H9 (cell line): ENCODE measurements at regions not wholly inside any gene's neighbourhood (a gene's known extent, or its start where the extent isn't known, plus 50 kb on each side); places are given as distances from the start of the nearest gene placed in this dataset.

Experiments
- DNase-seq: peaks from one replicate; pipeline ENCODE4 v3.0.0-alpha.2; 2017
- H2AFZ ChIP-seq: one replicate; pipeline ENCODE4 v1.6.1; 2013; ENCODE audit warnings: mild to moderate bottlenecking, low read length, control low read depth, moderate library complexity
- H2AK5ac ChIP-seq: 2 replicates; pipeline ENCODE4 v1.6.1; 2013; ENCODE audit warnings: low read length, control low read depth, mixed read lengths; ENCODE audit not compliant: insufficient read length
- H2BK120ac ChIP-seq: one replicate; pipeline ENCODE4 v1.6.1; 2013; ENCODE audit warnings: low read depth, mild to moderate bottlenecking, low read length, control low read depth, inconsistent platforms; ENCODE audit not compliant: poor library complexity, severe bottlenecking
- H2BK12ac ChIP-seq: 2 replicates; pipeline ENCODE4 v1.6.1; 2013; ENCODE audit warnings: low read length, control low read depth, mixed read lengths, low read depth; ENCODE audit not compliant: insufficient read length
- H2BK15ac ChIP-seq: 2 replicates; pipeline ENCODE4 v1.6.1; 2013; ENCODE audit warnings: low read depth, low read length, control low read depth
- H2BK20ac ChIP-seq: one replicate; pipeline ENCODE4 v1.6.1; 2013; ENCODE audit warnings: low read depth, mild to moderate bottlenecking, low read length, control low read depth, inconsistent platforms; ENCODE audit not compliant: poor library complexity, severe bottlenecking
- H2BK5ac ChIP-seq: 2 replicates; pipeline ENCODE4 v1.6.1; 2013; ENCODE audit warnings: low read length, control low read depth, mixed read lengths; ENCODE audit not compliant: insufficient read length
- H3K14ac ChIP-seq: 2 replicates; pipeline ENCODE4 v1.6.1; 2013; ENCODE audit warnings: low read length, control low read depth; ENCODE audit not compliant: insufficient read depth
- H3K18ac ChIP-seq: 2 replicates; pipeline ENCODE4 v1.6.1; 2013; ENCODE audit warnings: low read depth, mild to moderate bottlenecking, mixed read lengths, low read length, control low read depth; ENCODE audit not compliant: insufficient read length
- H3K23ac ChIP-seq: 2 replicates; pipeline ENCODE4 v1.6.1; 2013; ENCODE audit warnings: low read length, control low read depth, mixed read lengths, low read depth; ENCODE audit not compliant: insufficient read length
- H3K23me2 ChIP-seq: 2 replicates; pipeline ENCODE4 v1.6.1; 2013; ENCODE audit warnings: low read depth, mild to moderate bottlenecking, mixed read lengths, low read length, control low read depth; ENCODE audit not compliant: insufficient read length, poor library complexity, severe bottlenecking
- H3K27ac ChIP-seq: 2 replicates; pipeline ENCODE4 v1.5.1; 2013; ENCODE audit warnings: low read length, control low read depth, mixed read lengths, low read depth; ENCODE audit not compliant: insufficient read length
- H3K27me3 ChIP-seq: 2 replicates; pipeline ENCODE4 v1.6.1; 2013; ENCODE audit warnings: low read length, control low read depth, inconsistent platforms; ENCODE audit not compliant: insufficient read depth
- H3K4ac ChIP-seq: 2 replicates; pipeline ENCODE4 v1.6.1; 2013; ENCODE audit warnings: low read depth, mild to moderate bottlenecking, control low read depth, inconsistent platforms, low read length, moderate library complexity
- H3K4me1 ChIP-seq: 2 replicates; pipeline ENCODE4 v1.6.1; 2013; ENCODE audit warnings: low read length, control low read depth, inconsistent platforms; ENCODE audit not compliant: insufficient read depth
- H3K4me2 ChIP-seq: 2 replicates; pipeline ENCODE4 v1.6.1; 2013; ENCODE audit warnings: low read length, control low read depth, mixed read lengths; ENCODE audit not compliant: insufficient read length, insufficient read depth
- H3K56ac ChIP-seq: 2 replicates; pipeline ENCODE4 v1.6.1; 2013; ENCODE audit warnings: low read depth, mild to moderate bottlenecking, mixed read lengths, low read length, control low read depth; ENCODE audit not compliant: insufficient read length
- H3K79me1 ChIP-seq: 2 replicates; pipeline ENCODE4 v1.6.1; 2013; ENCODE audit warnings: low read depth, mild to moderate bottlenecking, moderate library complexity, low read length, control low read depth, inconsistent platforms; ENCODE audit not compliant: insufficient read depth, poor library complexity, severe bottlenecking
- H3K79me2 ChIP-seq: 2 replicates; pipeline ENCODE4 v1.6.1; 2013; ENCODE audit warnings: low read length, control low read depth, inconsistent platforms; ENCODE audit not compliant: insufficient read depth
- H3K9ac ChIP-seq: 2 replicates; pipeline ENCODE4 v1.6.1; 2013; ENCODE audit warnings: low read length, control low read depth, mixed read lengths; ENCODE audit not compliant: insufficient read length; ENCODE audit errors: extremely low read depth
- H3K9me3 ChIP-seq: one replicate; pipeline ENCODE4 v1.6.1; 2013; ENCODE audit warnings: low read depth, low read length, inconsistent platforms; ENCODE audit not compliant: control insufficient read depth
- H3T11ph ChIP-seq: one replicate; pipeline ENCODE4 v1.6.1; 2013; ENCODE audit warnings: mild to moderate bottlenecking, low read length, control low read depth, inconsistent platforms
- H4K20me1 ChIP-seq: one replicate; pipeline ENCODE4 v1.6.1; 2013; ENCODE audit not compliant: control insufficient read depth, insufficient read length, insufficient read depth
- H4K5ac ChIP-seq: 2 replicates; pipeline ENCODE4 v1.6.1; 2013; ENCODE audit warnings: low read depth, mild to moderate bottlenecking, mixed read lengths, low read length, control low read depth; ENCODE audit not compliant: insufficient read length
- H4K8ac ChIP-seq: replicated peaks from 2 replicates; pipeline ENCODE4 v1.6.1; 2013; ENCODE audit warnings: low read length, control low read depth, mixed read lengths, low read depth; ENCODE audit not compliant: insufficient read length
- H4K91ac ChIP-seq: 2 replicates; pipeline ENCODE4 v1.6.1; 2013; ENCODE audit warnings: low read depth, mild to moderate bottlenecking, moderate library complexity, mixed read lengths, low read length, control low read depth; ENCODE audit not compliant: insufficient read length
- H3K27ac Mint-ChIP-seq, 3 experiments: 2 replicates in 2 of 3; 3 replicates in 1 of 3; pipeline ENCODE4 v1.8.0; 2020 to 2021; ENCODE audit warnings: mixed read lengths in 3 of 3, mild to moderate bottlenecking in 1 of 3, moderate library complexity in 1 of 3
- H3K27me3 Mint-ChIP-seq: 2 replicates; pipeline ENCODE4 v1.8.0; 2021; ENCODE audit warnings: low read depth, mild to moderate bottlenecking, moderate library complexity, mixed read lengths
- H3K36me3 Mint-ChIP-seq, 3 experiments: 2 replicates in 2 of 3; 3 replicates in 1 of 3; pipeline ENCODE4 v1.8.0; 2020 to 2021; ENCODE audit warnings: low read depth in 3 of 3, mixed read lengths in 3 of 3; ENCODE audit not compliant: insufficient read depth in 1 of 3
- H3K4me1 Mint-ChIP-seq, 2 experiments: 2 replicates each; pipeline ENCODE4 v1.8.0; 2020; ENCODE audit warnings: mixed read lengths in 2 of 2
- H3K4me3 Mint-ChIP-seq, 2 experiments: 2 replicates in 1 of 2; 3 replicates in 1 of 2; pipeline ENCODE4 v1.8.0; 2020 to 2021; ENCODE audit warnings: mild to moderate bottlenecking in 2 of 2, mixed read lengths in 2 of 2, moderate library complexity in 1 of 2
- H3K9me3 Mint-ChIP-seq, 2 experiments: 2 replicates in 1 of 2; 3 replicates in 1 of 2; pipeline ENCODE4 v1.8.0; 2020; ENCODE audit warnings: mild to moderate bottlenecking in 2 of 2, mixed read lengths in 2 of 2, moderate library complexity in 1 of 2
- CTCF ChIP-seq: fragments of 200-600 bp; sonication (generic); conservative IDR thresholded peaks from 3 replicates; pipeline ENCODE4 v1.8.0; 2021; ENCODE audit warnings: antibody characterized with exemption, mild to moderate bottlenecking
- WGBS: extraction: QIAGEN DNeasy Blood & Tissue Kit; methylation state at CpG from one replicate; pipeline ENCODE4 v1.1.7; 2013; ENCODE audit warnings: missing lambda C conversion rate, low lambda C conversion rate, mixed read lengths; ENCODE audit not compliant: insufficient read length; ENCODE audit errors: extremely low coverage; 5-methylcytosine and 5-hydroxymethylcytosine counted together

- Histone ChIP-seq H2BK120ac (no peak overlapping the region), H2BK20ac (no peak overlapping the region), H2BK5ac (no peak overlapping the region), H3T11ph (no peak overlapping the region), H3K27me3 (no peaks in the 10 kb centered on the region), H3K56ac (no peak overlapping the region), H3K79me1 (no peaks in the 10 kb centered on the region), H2BK15ac (no peak overlapping the region), H3K23me2 (no peaks in the 10 kb centered on the region), H3K4me2 (no peak overlapping the region), H4K5ac (no peak overlapping the region), H4K8ac (no peak overlapping the region), H3K18ac (no peak overlapping the region), H2AFZ (no peak overlapping the region), H2BK12ac (no peak overlapping the region), H3K79me2 (no peaks in the 10 kb centered on the region), H3K27ac (no peak overlapping the region), H3K4ac (no peak overlapping the region), H3K9ac (no peak overlapping the region), H3K9me3 (no peaks in the 10 kb centered on the region), H3K14ac (no peak overlapping the region), H4K91ac (no peak overlapping the region), H2AK5ac (no peak overlapping the region), H4K20me1 (no peaks in the 10 kb centered on the region), H3K23ac (no peak overlapping the region), H3K4me1 (no peaks in the 10 kb centered on the region)
- H3K36me3 Mint-ChIP-seq, result peaks cover 0 to 12% (median 7%) of the 10 kb centered on the region in 3 experiments; a peak in 5 of 7 replicates
- no peaks in the 10 kb centered on the region for H3K4me1 Mint-ChIP-seq
- no peak for TF ChIP-seq CTCF
- peaks cover 0 to 9% of the 10 kb centered on the region in 2 experiments; a peak in 4 of 5 replicates for H3K9me3 Mint-ChIP-seq
- no peaks in the 10 kb centered on the region for H3K27me3 Mint-ChIP-seq
- DNase-seq, result no peak
- WGBS, result no CpG with 5 or more reads among the region's 2 CpGs
- H3K27ac Mint-ChIP-seq, result no peak overlapping the region
- H3K4me3 Mint-ChIP-seq, result no peak overlapping the region
These were observed 481.5 kb upstream of the TUSC1 start for GRCh38 chr9:26159575-26160392.
